GM19025 (cell line): ENCODE measurements at regions not wholly inside any gene's neighbourhood (a gene's known extent, or its start where the extent isn't known, plus 50 kb on each side); places are given as distances from the start of the nearest gene placed in this dataset.
"Not testable (repeated sequence)": the region's sequence is repeated elsewhere in the genome, so short reads cannot be mapped to it uniquely, and the experiment has no call there.

Experiments used
- ATAC-seq: cut with Tn5 transposase; IDR thresholded peaks from one replicate; pipeline ENCODE4 v1.9.1; 2021; ENCODE audit warnings: mild to moderate bottlenecking, low read depth, moderate library complexity; ENCODE audit not compliant: unreplicated experiment

DNA sequence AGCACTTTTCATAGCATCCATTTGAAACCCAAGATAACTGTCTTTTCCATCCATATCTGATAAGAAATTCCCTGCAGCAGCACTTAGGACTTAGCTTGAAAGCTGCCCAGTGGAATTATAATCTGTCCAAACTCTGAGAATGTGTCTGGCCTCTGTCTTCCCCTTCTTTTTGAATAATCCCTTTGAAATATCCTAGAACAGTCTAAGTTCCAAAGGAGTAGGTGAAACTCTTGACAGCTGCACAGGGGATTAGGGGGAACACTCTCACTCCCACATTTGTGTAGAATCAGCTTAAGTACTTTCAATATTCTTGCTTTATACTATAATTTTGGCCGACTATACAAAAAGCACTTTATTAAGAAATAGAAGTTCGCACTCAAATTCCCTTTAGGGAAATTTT is 157.7 kb downstream of the PAPSS1 start:
- no peak for ATAC-seq

- no peak for ATAC-seq
Observed at GRCh38 chr4:107561481-107561880, 158.6 kb downstream of the PAPSS1 start.

DNA sequence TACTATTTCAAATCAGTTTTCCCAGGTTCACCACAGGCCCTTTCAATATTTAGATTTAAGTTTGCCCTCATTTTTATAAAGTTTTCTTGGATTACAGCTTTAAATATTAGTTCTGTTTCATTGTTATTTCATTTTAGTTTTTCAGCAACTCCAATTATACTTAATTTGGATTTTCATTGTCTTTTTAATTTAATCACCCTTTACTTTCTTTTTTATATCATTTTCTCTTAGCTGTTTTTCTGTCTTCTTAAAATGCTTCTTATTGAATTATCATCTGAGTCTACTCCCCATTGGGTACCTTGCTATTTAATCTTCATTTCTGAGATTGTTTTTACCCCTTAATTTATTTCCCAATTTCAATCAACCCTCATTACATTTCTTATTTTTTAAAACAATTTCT is 160.4 kb downstream of the PAPSS1 start:
- no peak for ATAC-seq

GRCh38 chr4:107552306-107552705 is 167.7 kb downstream of the PAPSS1 start:
- ATAC-seq: no peak

- no peak for ATAC-seq
Observed at GRCh38 chr4:107548211-107548905, 171.7 kb downstream of the PAPSS1 start.

DNA sequence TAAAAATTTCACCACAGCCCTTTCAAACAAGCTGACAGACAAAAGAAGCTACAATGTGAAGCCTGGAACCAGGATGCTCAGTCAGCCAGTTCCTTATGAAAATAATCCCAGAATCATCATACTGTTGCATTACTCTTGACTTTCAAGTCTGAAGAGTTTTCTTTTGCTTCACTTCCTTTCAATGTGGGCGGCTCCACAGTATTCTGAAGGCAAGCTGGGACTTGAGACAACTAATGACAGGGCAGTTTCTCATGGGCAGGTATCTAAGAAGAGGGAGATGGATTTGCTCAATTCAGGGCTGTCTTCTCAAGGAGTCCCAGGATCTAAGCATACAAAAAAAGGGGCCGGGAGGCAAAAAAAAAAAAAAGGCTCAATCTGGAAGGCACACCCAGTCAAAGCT is 173.4 kb downstream of the PAPSS1 start:
- no peak for ATAC-seq

DNA sequence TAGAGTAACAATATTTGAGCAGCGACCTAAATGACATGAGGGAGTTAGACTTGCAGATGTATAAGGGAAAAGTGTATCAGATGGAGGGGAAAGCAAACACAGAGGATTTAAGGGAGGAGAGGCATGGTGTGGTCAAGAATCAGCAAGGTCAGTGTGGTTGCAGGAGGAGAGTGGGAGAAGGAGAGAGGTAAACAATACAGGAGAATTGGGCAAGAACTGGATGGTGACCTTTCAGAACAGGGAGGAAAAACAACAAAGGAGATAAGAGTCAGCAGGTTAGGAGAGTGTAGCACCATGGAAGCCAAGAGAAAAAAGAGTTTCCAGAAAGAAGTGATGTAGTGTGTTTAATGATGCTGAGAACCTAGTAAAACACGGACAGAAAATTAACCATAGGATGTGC is 178.5 kb downstream of the PAPSS1 start:
- no peak for ATAC-seq

DNA sequence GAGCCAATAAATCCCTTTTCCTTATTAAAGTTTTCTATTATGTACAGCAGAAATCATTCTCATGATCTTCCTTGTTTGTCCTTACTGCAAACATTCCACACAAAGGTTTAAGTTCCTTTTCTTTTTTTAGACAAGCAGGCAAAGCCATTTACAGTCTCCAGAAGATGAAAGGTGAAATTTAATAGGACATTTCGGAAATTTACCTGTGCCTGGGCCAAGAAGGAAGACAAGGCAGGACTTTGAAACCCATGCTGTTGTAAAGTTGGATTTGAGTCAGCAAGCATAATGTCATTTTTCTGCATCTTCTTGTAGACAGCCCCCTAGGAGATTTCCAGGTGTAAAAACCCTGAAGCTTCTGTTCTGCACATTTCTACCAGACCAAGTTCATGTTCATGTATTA is 188.1 kb downstream of the PAPSS1 start:
- ATAC-seq: no peak

GRCh38 chr4:107520368-107520767 is 199.7 kb downstream of the PAPSS1 start:
- ATAC-seq: no peak

- ATAC-seq: no peak
Observed at GRCh38 chr4:107519053-107519452, 201.0 kb downstream of the PAPSS1 start.

DNA sequence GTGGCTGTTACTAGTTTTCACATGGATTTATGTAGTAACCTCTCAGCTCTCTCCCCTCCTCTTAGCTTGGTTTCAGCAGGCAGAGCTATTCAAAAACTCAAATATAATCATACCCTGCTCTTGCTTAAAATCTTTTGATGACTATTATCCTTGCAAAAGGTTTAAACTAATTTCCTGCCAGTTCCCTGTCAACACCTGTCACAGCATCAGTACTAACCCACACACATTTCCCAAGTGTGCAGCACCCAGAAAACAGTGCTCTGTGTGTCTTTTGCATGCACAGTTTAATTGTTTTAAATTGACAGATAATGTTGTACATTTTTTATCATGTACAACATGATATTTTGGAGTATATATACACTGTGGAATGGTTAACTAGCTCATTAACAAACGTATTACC is 202.0 kb downstream of the PAPSS1 start:
- ATAC-seq: no peak

GRCh38 chr4:107512549-107512948 is 207.5 kb downstream of the PAPSS1 start:
- no peak for ATAC-seq

GRCh38 chr4:107509615-107510014 is 210.4 kb downstream of the PAPSS1 start:
- ATAC-seq: no peak

- no peak for ATAC-seq
Observed at GRCh38 chr4:107500551-107500950, 219.5 kb downstream of the PAPSS1 start.

GRCh38 chr4:107497054-107497453 is 223.0 kb downstream of the PAPSS1 start:
- no peak for ATAC-seq

GRCh38 chr4:107492566-107492965 is 227.5 kb downstream of the PAPSS1 start:
- ATAC-seq: no peak

GRCh38 chr4:107490116-107490515 is 229.9 kb downstream of the PAPSS1 start:
- ATAC-seq: no peak

- ATAC-seq: not testable (repeated sequence)
Observed at GRCh38 chr4:107483621-107484020, 236.4 kb downstream of the PAPSS1 start.

DNA sequence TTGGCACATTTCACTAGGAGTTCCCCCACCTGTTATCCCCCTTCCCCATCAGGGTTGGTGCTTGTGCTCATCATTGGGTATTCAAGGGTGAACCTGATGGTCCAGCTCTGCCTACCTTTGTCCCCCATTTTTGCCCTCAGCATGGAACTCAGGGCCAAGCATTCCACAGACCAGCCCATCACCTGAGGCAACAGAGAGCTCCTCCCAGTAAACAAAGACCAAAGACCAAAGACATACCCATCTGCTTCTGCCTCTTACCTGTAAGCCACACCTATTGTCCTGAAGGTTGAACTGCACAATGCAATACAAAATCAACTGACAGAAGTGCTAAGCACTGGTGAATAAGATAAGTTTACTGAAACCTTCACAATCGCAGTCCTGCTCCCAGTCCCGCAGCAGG is 237.5 kb downstream of the PAPSS1 start:
- no peak for ATAC-seq

GRCh38 chr4:107478327-107478980 is 241.6 kb downstream of the PAPSS1 start:
- no peak for ATAC-seq

DNA sequence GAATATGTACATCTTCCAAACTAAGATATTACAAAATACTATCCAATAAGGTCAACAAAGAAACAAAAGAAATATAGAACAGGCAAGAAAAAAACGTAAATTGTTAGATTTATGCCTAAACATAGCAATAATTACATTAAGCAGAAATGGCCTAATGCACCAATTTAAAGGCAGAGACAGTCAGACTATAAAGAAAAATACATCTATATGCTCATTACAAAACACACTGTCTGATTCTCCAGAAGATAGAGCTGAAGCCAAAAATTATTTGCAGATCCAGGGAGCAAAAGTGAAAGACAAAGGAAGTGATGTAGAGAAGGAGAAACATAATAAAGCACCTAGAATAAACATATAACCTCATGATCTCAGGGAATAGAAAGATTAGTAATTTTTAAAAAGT is 246.9 kb downstream of the PAPSS1 start:
- ATAC-seq: no peak

DNA sequence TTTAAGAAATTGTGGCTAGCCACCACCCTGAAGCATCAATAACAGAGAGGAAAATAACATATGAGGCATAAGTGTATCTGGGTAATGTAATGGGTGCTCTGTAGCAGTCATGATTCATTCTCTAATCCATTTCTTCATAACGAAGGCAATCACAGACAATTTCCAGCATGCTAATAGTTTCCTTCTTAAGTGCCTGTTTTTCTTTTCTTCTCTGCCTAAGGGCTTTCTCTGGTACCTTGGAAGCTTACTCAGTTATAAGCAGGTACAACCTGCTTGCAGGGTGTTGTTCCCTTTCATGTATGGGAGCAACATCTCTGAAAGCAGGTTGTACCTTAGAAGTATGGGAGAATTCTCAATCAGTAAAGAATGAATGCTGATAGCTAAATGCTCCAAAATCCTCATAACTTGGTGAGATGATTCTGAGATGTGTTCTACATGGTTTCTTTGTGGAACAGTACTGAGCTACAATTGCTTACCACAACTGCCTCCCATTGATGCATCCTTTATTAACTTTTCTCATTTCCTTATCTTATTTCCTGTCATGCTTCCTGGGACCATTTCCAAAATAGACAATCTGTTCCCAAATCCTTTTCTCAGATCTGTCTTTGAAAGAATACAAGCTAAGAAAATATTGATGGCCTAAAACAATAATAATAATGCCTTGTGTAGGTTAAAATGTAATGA is 247.6 kb downstream of the PAPSS1 start:
- ATAC-seq: no peak
